HL-60 (cell line): ENCODE measurements at regions not wholly inside any gene's neighbourhood (a gene's known extent, or its start where the extent isn't known, plus 50 kb on each side); places are given as distances from the start of the nearest gene placed in this dataset.

ENCODE experiments used
- CTCF ChIP-seq: IDR thresholded peaks from one replicate; pipeline ENCODE4 v1.5.1; 2011; ENCODE audit warnings: low read length, control low read depth, inconsistent platforms; ENCODE audit not compliant: insufficient read depth
- GABPA ChIP-seq: IDR thresholded peaks from 2 replicates; pipeline ENCODE4 v1.6.1; 2012; ENCODE audit warnings: low read depth

GRCh38 chr2:185239491-185239890 lies 499.1 kb upstream of the FSIP2 start:
- TF ChIP-seq GABPA (no peak), CTCF (no peak)
